NB4 (cell line): ENCODE measurements at regions not wholly inside any gene's neighbourhood (a gene's known extent, or its start where the extent isn't known, plus 50 kb on each side); places are given as distances from the start of the nearest gene placed in this dataset.

Source experiments
- DNase-seq: peaks from one replicate; pipeline ENCODE4 v3.0.0; 2010; ENCODE audit warnings: low read depth
- H3K4me3 ChIP-seq: one replicate; pipeline ENCODE4 v1.5.1; 2011; ENCODE audit warnings: mild to moderate bottlenecking, low read depth, low read length, moderate library complexity
- MYC ChIP-seq: IDR thresholded peaks from 2 replicates; pipeline ENCODE4 v1.6.1; 2011; ENCODE audit warnings: low read depth, low read length
- POLR2A ChIP-seq: IDR thresholded peaks from 2 replicates; pipeline ENCODE4 v1.6.1; 2011; ENCODE audit warnings: mild to moderate bottlenecking; ENCODE audit not compliant: insufficient read length; ENCODE audit errors: extremely low read depth
- TF ChIP-seq, protein P1 (sequence below): IDR thresholded peaks from one replicate; pipeline ENCODE4 v1.5.1; 2012; ENCODE audit warnings: low read depth, low read length
- TF ChIP-seq, protein P2 (sequence below): IDR thresholded peaks from 2 replicates; pipeline ENCODE4 v1.6.1; 2011; ENCODE audit warnings: low read depth, low read length

DNA sequence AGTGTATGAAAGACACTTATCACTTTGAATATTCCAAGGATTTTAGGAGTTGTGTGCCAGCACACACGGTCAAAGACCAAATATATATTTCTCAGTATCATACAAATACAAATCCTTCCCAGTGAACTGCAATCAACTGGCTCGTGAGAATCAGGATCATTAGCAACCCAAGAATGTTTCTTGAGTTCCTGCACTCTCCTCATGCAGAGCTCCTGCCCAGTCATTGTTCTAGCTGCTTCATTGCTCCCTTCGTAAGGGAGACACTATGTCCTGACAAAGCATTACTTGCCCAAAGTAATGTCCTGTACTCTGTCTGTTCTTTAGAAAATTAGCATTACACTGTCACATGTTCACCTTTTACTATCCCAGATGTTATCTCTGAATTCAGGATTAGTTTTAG, 92.0 kb upstream of the SLC4A7 start:
- DNase-seq, result no peak
- TF ChIP-seq, protein P1, sequence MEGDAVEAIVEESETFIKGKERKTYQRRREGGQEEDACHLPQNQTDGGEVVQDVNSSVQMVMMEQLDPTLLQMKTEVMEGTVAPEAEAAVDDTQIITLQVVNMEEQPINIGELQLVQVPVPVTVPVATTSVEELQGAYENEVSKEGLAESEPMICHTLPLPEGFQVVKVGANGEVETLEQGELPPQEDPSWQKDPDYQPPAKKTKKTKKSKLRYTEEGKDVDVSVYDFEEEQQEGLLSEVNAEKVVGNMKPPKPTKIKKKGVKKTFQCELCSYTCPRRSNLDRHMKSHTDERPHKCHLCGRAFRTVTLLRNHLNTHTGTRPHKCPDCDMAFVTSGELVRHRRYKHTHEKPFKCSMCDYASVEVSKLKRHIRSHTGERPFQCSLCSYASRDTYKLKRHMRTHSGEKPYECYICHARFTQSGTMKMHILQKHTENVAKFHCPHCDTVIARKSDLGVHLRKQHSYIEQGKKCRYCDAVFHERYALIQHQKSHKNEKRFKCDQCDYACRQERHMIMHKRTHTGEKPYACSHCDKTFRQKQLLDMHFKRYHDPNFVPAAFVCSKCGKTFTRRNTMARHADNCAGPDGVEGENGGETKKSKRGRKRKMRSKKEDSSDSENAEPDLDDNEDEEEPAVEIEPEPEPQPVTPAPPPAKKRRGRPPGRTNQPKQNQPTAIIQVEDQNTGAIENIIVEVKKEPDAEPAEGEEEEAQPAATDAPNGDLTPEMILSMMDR, result no peak
- TF ChIP-seq POLR2A (no peak), MYC (no peak)
- TF ChIP-seq, protein P2, sequence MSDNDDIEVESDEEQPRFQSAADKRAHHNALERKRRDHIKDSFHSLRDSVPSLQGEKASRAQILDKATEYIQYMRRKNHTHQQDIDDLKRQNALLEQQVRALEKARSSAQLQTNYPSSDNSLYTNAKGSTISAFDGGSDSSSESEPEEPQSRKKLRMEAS, result no peak

DNA sequence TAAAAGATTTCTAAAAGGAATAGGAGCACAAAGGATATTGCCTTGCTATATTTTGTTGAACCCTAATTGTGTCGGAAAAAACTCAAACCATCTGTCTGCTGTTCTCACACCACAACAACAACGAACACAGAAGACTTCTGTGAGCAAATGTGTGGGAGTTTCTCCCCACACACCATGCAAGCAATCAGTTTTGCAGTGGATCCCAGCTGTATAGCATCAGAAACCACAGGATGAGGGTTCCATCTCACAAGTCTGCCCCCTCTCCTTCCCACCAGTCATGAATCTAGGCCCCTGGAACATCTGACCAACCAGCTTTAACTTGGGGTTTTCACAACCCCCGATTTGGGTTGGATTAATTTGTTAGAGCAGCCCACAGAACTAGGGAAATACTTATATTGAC, 91.3 kb upstream of the SLC4A7 start:
- TF ChIP-seq, protein P2, result no peak
- TF ChIP-seq MYC (no peak), POLR2A (no peak)
- TF ChIP-seq, protein P1, result no peak
- DNase-seq, result peak; percentile 75
- H3K4me3 ChIP-seq, result no peak overlapping the region

More for the DNA sequence above, 92.0 kb upstream of the SLC4A7 start:
- no peak overlapping the region for H3K4me3 ChIP-seq

DNA sequence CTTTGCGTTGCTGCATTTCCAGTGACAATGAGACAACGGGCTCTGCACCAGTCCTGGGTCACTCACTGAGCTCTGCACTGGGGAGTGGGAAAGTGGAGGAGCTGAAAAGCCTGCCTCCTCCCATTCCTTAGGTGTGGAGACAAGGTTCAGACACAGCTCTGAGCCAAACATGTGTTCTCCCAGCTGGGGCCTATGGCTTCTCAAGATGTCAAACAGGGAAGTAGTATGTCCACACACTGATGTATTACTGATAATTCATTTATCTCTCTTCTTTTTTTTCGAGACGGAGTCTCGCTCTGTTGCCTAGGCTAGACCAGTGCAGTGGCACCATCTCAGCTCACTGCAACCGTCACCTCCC, 90.2 kb upstream of the SLC4A7 start:
- DNase-seq, result no peak
- no peak for TF ChIP-seq POLR2A
- TF ChIP-seq, protein P1, result no peak
- no peak for TF ChIP-seq MYC
- TF ChIP-seq, protein P2, result no peak
- no peak overlapping the region for H3K4me3 ChIP-seq

DNA sequence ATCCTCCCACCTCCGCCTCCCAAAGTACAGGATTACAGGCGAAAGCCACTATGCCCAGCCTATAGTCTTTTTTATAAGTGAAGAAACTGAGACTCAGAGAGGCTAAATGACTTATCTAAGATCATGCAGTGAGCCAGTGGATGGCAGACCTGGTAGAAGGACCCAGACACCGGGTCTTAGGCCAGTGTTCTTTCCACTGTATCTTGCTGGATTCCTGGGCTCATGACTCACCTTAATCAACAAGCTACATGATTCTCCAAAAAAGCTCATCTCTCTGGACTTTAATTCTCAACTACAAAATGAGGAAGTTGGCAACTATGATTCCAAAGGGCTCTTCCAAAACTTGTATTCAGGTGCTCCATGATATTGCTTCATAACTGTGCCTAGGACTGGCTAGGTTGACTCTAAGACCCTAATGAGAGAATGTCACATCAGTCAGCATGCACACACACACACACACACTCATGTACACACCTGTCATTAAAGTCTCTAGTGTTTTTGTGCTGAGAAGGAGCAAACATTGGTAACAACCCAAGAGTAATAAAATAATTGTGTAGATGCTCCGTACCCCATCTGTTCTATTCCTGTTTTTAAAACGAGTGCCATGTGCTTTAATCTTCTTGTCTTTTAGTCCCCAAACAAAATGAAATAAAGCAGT, 89.7 kb upstream of the SLC4A7 start:
- H3K4me3 ChIP-seq, result no peak overlapping the region
- TF ChIP-seq, protein P2, result no peak
- TF ChIP-seq, protein P1, result no peak
- no peak for TF ChIP-seq POLR2A
- TF ChIP-seq MYC, result no peak
- DNase-seq, result peak; percentile 14

DNA sequence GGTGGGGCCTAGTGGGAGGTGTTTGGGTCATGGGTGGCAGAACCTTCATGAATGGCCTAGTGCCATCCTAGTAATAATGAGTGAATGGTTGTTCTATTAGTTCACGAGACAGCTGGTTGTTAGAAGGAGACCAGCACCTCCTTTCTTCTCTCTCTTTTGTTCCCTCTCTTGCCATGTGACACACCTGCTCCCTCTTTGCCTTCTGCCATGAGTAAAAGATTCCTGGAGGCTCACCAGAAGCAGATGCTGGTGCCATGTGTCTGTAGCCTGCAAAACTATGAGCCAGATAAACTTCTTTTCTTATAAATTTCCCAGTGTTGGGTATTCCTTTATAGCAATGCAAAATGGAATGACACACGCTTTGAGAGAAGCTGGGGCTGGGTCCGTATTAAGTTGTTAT, 89.0 kb upstream of the SLC4A7 start:
- no peak for DNase-seq
- no peak overlapping the region for H3K4me3 ChIP-seq
- TF ChIP-seq POLR2A, result no peak
- TF ChIP-seq, protein P1, result no peak
- TF ChIP-seq, protein P2, result no peak
- TF ChIP-seq MYC, result no peak

DNA sequence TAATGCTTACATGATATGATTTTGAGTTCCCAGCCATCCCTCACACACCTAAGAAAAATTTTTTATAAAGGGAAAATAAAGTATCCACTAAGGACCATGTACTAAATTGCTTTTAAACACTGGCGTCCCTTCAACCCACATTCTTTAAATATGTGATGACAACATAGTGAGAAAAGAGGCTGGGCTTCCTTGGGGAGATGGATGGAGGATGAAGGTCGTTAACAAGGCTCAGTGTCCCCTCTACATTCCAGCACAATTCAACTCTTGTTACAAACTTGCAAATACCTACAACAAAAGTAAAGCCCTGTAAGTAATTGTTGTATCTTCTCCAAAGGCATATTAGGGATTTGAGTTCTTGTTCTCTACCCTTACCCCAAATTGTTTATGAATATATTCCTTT, 87.2 kb upstream of the SLC4A7 start:
- no peak for DNase-seq
- TF ChIP-seq POLR2A (no peak), MYC (no peak)
- TF ChIP-seq, protein P2, result no peak
- TF ChIP-seq, protein P1, result no peak
- H3K4me3 ChIP-seq, result no peak overlapping the region
